GM06990 (cell line): ENCODE measurements at regions not wholly inside any gene's neighbourhood (a gene's known extent, or its start where the extent isn't known, plus 50 kb on each side); places are given as distances from the start of the nearest gene placed in this dataset.

Source experiments
- DNase-seq: peaks from one replicate; pipeline ENCODE4 v3.0.0-alpha.2; 2011; ENCODE audit not compliant: insufficient read length; ENCODE audit errors: extremely low read depth
- H3K27me3 ChIP-seq: replicated peaks from 2 replicates; pipeline ENCODE4 v1.6.0; 2011; ENCODE audit warnings: low read length; ENCODE audit not compliant: control insufficient read depth, insufficient read depth
- H3K36me3 ChIP-seq: 2 replicates; pipeline ENCODE4 v1.5.1; 2011; ENCODE audit warnings: low read length; ENCODE audit not compliant: control insufficient read depth, insufficient read depth
- H3K4me3 ChIP-seq: replicated peaks from 2 replicates; pipeline ENCODE4 v1.5.1; 2011; ENCODE audit warnings: low read depth, mild to moderate bottlenecking, control low read depth, low read length
- CTCF ChIP-seq: IDR thresholded peaks from 2 replicates; pipeline ENCODE4 v1.5.1; 2011; ENCODE audit warnings: low read length, control low read depth, mild to moderate bottlenecking, inconsistent platforms; ENCODE audit not compliant: insufficient read depth, poor library complexity, severe bottlenecking

- DNase-seq, result no peak
- TF ChIP-seq CTCF, result no peak
- H3K27me3 ChIP-seq, result no peaks in the 10 kb centered on the region; the same call in 1 of the 2 replicates
- H3K36me3 ChIP-seq, result no peaks in the 10 kb centered on the region
- no peak overlapping the region for H3K4me3 ChIP-seq
These were observed 113.0 kb upstream of the SYT13 start for GRCh38 chr11:45399166-45399565.

- DNase-seq, result no peak
- H3K27me3 ChIP-seq, result peaks cover 1% of the 10 kb centered on the region; the same call in 1 of the 2 replicates
These were observed 112.2 kb upstream of the SYT13 start for GRCh38 chr11:45398325-45398724.

GRCh38 chr11:45396394-45396793, 110.3 kb upstream of the SYT13 start:
- TF ChIP-seq CTCF, result no peak
- Histone ChIP-seq H3K27me3 (peaks cover 1% of the 10 kb centered on the region), H3K4me3 (no peak overlapping the region), H3K36me3 (no peaks in the 10 kb centered on the region)
- no peak for DNase-seq

More at GRCh38 chr11:45398325-45398724, 112.2 kb upstream of the SYT13 start:
- no peaks in the 10 kb centered on the region for H3K36me3 ChIP-seq
- H3K4me3 ChIP-seq, result no peak overlapping the region
- no peak for TF ChIP-seq CTCF

GRCh38 chr11:45395947-45396346, 109.8 kb upstream of the SYT13 start:
- Histone ChIP-seq H3K4me3 (no peak overlapping the region), H3K36me3 (no peaks in the 10 kb centered on the region), H3K27me3 (peaks cover 1% of the 10 kb centered on the region)
- TF ChIP-seq CTCF, result no peak
- DNase-seq, result no peak

GRCh38 chr11:45395421-45395820, 109.3 kb upstream of the SYT13 start:
- Histone ChIP-seq H3K27me3 (peaks cover 1% of the 10 kb centered on the region), H3K4me3 (no peak overlapping the region), H3K36me3 (no peaks in the 10 kb centered on the region)
- DNase-seq, result no peak
- TF ChIP-seq CTCF, result no peak

- H3K36me3 ChIP-seq, result no peaks in the 10 kb centered on the region
- no peak overlapping the region for H3K4me3 ChIP-seq
- H3K27me3 ChIP-seq, result peaks cover 1% of the 10 kb centered on the region
- TF ChIP-seq CTCF, result no peak
- no peak for DNase-seq
These were observed 108.3 kb upstream of the SYT13 start for GRCh38 chr11:45394294-45395085.
